ENCODE measurements at regions not wholly inside any gene's neighbourhood (a gene's known extent, or its start where the extent isn't known, plus 50 kb on each side); places are given as distances from the start of the nearest gene placed in this dataset.

- H3K36me3 ChIP-seq (ENCODE audit: control insufficient read depth, low read length) = no peaks in the 10 kb centered on the region
- no peaks in the 10 kb centered on the region for H3K4me1 ChIP-seq (ENCODE audit: control insufficient read depth, low read length)
- no peaks in the 10 kb centered on the region for H3K79me2 ChIP-seq (ENCODE audit: control insufficient read depth, low read length)
- H3K9me3 ChIP-seq (ENCODE audit: control insufficient read depth, insufficient read depth, low read length) = peaks cover 6% of the 10 kb centered on the region
- H3K4me3 ChIP-seq (ENCODE audit: low read length) = no peak overlapping the region
- 0 out of 2 replicates have a peak, but pooled peaks cover 3% of the 10 kb centered on the region for H3K27me3 ChIP-seq (ENCODE audit: control insufficient read depth, low read length)
- H3F3A ChIP-seq (ENCODE audit: control insufficient read depth, insufficient read depth) = no peaks in the 10 kb centered on the region
- H4K20me1 ChIP-seq (ENCODE audit: control insufficient read depth, insufficient read depth, low read depth, low read length) = no peaks in the 10 kb centered on the region
- no peak overlapping the region for H3K27ac ChIP-seq (ENCODE audit: low read depth, low read length)
- no peak overlapping the region for H3K4me2 ChIP-seq (ENCODE audit: low read length)
- no peaks in the 10 kb centered on the region for H3K9me2 ChIP-seq (replicated peaks; ENCODE audit: control insufficient read depth, low read length)
- TF ChIP-seq CTCF (IDR thresholded peaks at IDR 0.05; ENCODE audit: low read depth, low read length, poor library complexity, severe bottlenecking) (no peak), EZH2phosphoT487 (IDR thresholded peaks at IDR 0.05; ENCODE audit: borderline replicate concordance, low read length) (no peak)
Observed at GRCh38 chr1:8182034-8182761, 135.7 kb upstream of the SLC45A1 start.

GRCh38 chr1:8179132-8179793 is 138.7 kb upstream of the SLC45A1 start:
- Histone ChIP-seq H4K20me1 (ENCODE audit: control insufficient read depth, insufficient read depth, low read depth, low read length) (no peaks in the 10 kb centered on the region), H3K9me2 (replicated peaks; ENCODE audit: control insufficient read depth, low read length) (no peaks in the 10 kb centered on the region), H3K9me3 (ENCODE audit: control insufficient read depth, insufficient read depth, low read length) (peaks cover 6% of the 10 kb centered on the region), H3K4me3 (ENCODE audit: low read length) (no peak overlapping the region), H3K79me2 (ENCODE audit: control insufficient read depth, low read length) (no peaks in the 10 kb centered on the region), H3K4me1 (ENCODE audit: control insufficient read depth, low read length) (no peaks in the 10 kb centered on the region), H3K27ac (ENCODE audit: low read depth, low read length) (no peak overlapping the region), H3K4me2 (ENCODE audit: low read length) (no peak overlapping the region), H3K36me3 (ENCODE audit: control insufficient read depth, low read length) (no peaks in the 10 kb centered on the region), H3K27me3 (ENCODE audit: control insufficient read depth, low read length) (0 out of 2 replicates have a peak, but pooled peaks cover 3% of the 10 kb centered on the region), H3F3A (ENCODE audit: control insufficient read depth, insufficient read depth) (no peaks in the 10 kb centered on the region)
- TF ChIP-seq EZH2phosphoT487 (IDR thresholded peaks at IDR 0.05; ENCODE audit: borderline replicate concordance, low read length) (no peak), CTCF (IDR thresholded peaks at IDR 0.05; ENCODE audit: low read depth, low read length, poor library complexity, severe bottlenecking) (no peak)

- Histone ChIP-seq H3F3A (ENCODE audit: control insufficient read depth, insufficient read depth) (no peaks in the 10 kb centered on the region), H3K27me3 (ENCODE audit: control insufficient read depth, low read length) (no peaks in the 10 kb centered on the region), H3K79me2 (ENCODE audit: control insufficient read depth, low read length) (no peaks in the 10 kb centered on the region)
Observed at GRCh38 chr1:8176279-8176678, 141.6 kb upstream of the SLC45A1 start.

More at GRCh38 chr1:8176279-8176678, 141.6 kb upstream of the SLC45A1 start:
- Histone ChIP-seq H3K27ac (ENCODE audit: low read depth, low read length) (no peak overlapping the region), H3K9me2 (replicated peaks; ENCODE audit: control insufficient read depth, low read length) (no peaks in the 10 kb centered on the region), H3K4me2 (ENCODE audit: low read length) (no peak overlapping the region), H4K20me1 (ENCODE audit: control insufficient read depth, insufficient read depth, low read depth, low read length) (no peaks in the 10 kb centered on the region), H3K4me3 (ENCODE audit: low read length) (no peak overlapping the region), H3K36me3 (ENCODE audit: control insufficient read depth, low read length) (no peaks in the 10 kb centered on the region), H3K9me3 (ENCODE audit: control insufficient read depth, insufficient read depth, low read length) (peaks cover 6% of the 10 kb centered on the region), H3K4me1 (ENCODE audit: control insufficient read depth, low read length) (no peaks in the 10 kb centered on the region)
- TF ChIP-seq CTCF (IDR thresholded peaks at IDR 0.05; ENCODE audit: low read depth, low read length, poor library complexity, severe bottlenecking) = no peak
- TF ChIP-seq EZH2phosphoT487 (IDR thresholded peaks at IDR 0.05; ENCODE audit: borderline replicate concordance, low read length) = no peak
